ENCODE measurements at regions not wholly inside any gene's neighbourhood (a gene's known extent, or its start where the extent isn't known, plus 50 kb on each side); places are given as distances from the start of the nearest gene placed in this dataset.

- no peak for DNase-seq (ENCODE audit: low spot score)
Measured at GRCh38 chr18:78363556-78364387, 615.8 kb upstream of the SALL3 start.

GRCh38 chr18:78364388-78364960 is 615.1 kb upstream of the SALL3 start:
- DNase-seq (ENCODE audit: low spot score) = no peak

- DNase-seq (ENCODE audit: low spot score) = no peak
Measured at GRCh38 chr18:78367996-78368395, 611.6 kb upstream of the SALL3 start.

- no peak for DNase-seq (ENCODE audit: low spot score)
Measured at GRCh38 chr18:78368726-78369125, 610.9 kb upstream of the SALL3 start.

- DNase-seq (ENCODE audit: low spot score) = no peak
Measured at GRCh38 chr18:78376046-78376445, 603.6 kb upstream of the SALL3 start.

- no peak for DNase-seq (ENCODE audit: low spot score)
Measured at GRCh38 chr18:78378403-78378802, 601.2 kb upstream of the SALL3 start.

- DNase-seq (ENCODE audit: low spot score) = no peak
Measured at GRCh38 chr18:78378983-78379382, 600.6 kb upstream of the SALL3 start.

GRCh38 chr18:78390348-78390951 is 589.2 kb upstream of the SALL3 start:
- DNase-seq (ENCODE audit: low spot score) = no peak

GRCh38 chr18:78390952-78391348 is 588.7 kb upstream of the SALL3 start:
- no peak for DNase-seq (ENCODE audit: low spot score)

- no peak for DNase-seq (ENCODE audit: low spot score)
Measured at GRCh38 chr18:78393086-78393862, 586.3 kb upstream of the SALL3 start.

- DNase-seq (ENCODE audit: low spot score) = no peak
Measured at GRCh38 chr18:78396077-78396476, 583.5 kb upstream of the SALL3 start.

GRCh38 chr18:78396756-78397155 is 582.9 kb upstream of the SALL3 start:
- no peak for DNase-seq (ENCODE audit: low spot score)

GRCh38 chr18:78399992-78400503 is 579.6 kb upstream of the SALL3 start:
- no peak for DNase-seq (ENCODE audit: low spot score)

GRCh38 chr18:78402440-78402839 is 577.2 kb upstream of the SALL3 start:
- no peak for DNase-seq (ENCODE audit: low spot score)

GRCh38 chr18:78402966-78403365 is 576.7 kb upstream of the SALL3 start:
- DNase-seq (ENCODE audit: low spot score) = no peak

GRCh38 chr18:78403371-78403770 is 576.2 kb upstream of the SALL3 start:
- DNase-seq (ENCODE audit: low spot score) = no peak

GRCh38 chr18:78405763-78406162 is 573.9 kb upstream of the SALL3 start:
- no peak for DNase-seq (ENCODE audit: low spot score)

- DNase-seq (ENCODE audit: low spot score) = no peak
Measured at GRCh38 chr18:78406743-78407465, 572.7 kb upstream of the SALL3 start.

GRCh38 chr18:78407466-78407844 is 572.2 kb upstream of the SALL3 start:
- DNase-seq (ENCODE audit: low spot score) = no peak

- DNase-seq (ENCODE audit: low spot score) = no peak
Measured at GRCh38 chr18:78408623-78409022, 571.0 kb upstream of the SALL3 start.

GRCh38 chr18:78410094-78410786 is 569.4 kb upstream of the SALL3 start:
- DNase-seq (ENCODE audit: low spot score) = no peak
